Endothelial cell of umbilical vein (primary cell): ENCODE measurements at regions not wholly inside any gene's neighbourhood (a gene's known extent, or its start where the extent isn't known, plus 50 kb on each side); places are given as distances from the start of the nearest gene placed in this dataset.

Experiments
- BruUV-seq: library from RNA; stranded (reverse); fragments of 400-500 nt; replicated peaks from 2 replicates; lab custom pipeline; 2021; lab: Mats Ljungman, UMichigan
- CTCF ChIA-PET: fragments of 300-600, 350-600 bp; sonication (Branson Sonifier 250); formaldehyde crosslinking; loops from one replicate; lab custom pipeline; 2021; ENCODE audit warnings: antibody characterized with exemption, inconsistent platforms; lab: Charles Lee
- POLR2A ChIA-PET: fragments of 300-600, 350-600 bp; sonication (Branson Sonifier 250); formaldehyde crosslinking; loops from one replicate; lab custom pipeline; 2021; ENCODE audit warnings: antibody characterized with exemption, inconsistent platforms; lab: Charles Lee
- DNase-seq: peaks from one replicate; pipeline ENCODE4 v3.0.0-alpha.2; 2011; ENCODE audit warnings: low read depth, low spot score
- FAIRE-seq: peaks from 2 replicates; lab custom pipeline; 2011; peaks lifted over from hg19 to GRCh38; lab: Jason Lieb, UNC
- H2AFZ ChIP-seq: 2 replicates; pipeline ENCODE4 v1.6.0; 2012; ENCODE audit warnings: low read depth, low read length, control low read depth, inconsistent platforms
- H3K27ac ChIP-seq: 2 replicates; pipeline ENCODE4 v1.5.1; 2011; ENCODE audit warnings: low read depth, mild to moderate bottlenecking, control low read depth, low read length, moderate library complexity; ENCODE audit not compliant: insufficient read depth
- H3K27me3 ChIP-seq, 2 experiments: 2 replicates each; pipeline versions ENCODE4 v1.6.0 to v1.6.1; 2011; ENCODE audit warnings: low read length in 2 of 2, mixed read lengths in 1 of 2; ENCODE audit not compliant: control insufficient read depth in 2 of 2, insufficient read depth in 2 of 2
- H3K36me3 ChIP-seq, 2 experiments: 2 replicates in 1 of 2; 3 replicates in 1 of 2; pipeline ENCODE4 v1.5.1; 2011; ENCODE audit warnings: low read length in 2 of 2, mild to moderate bottlenecking in 1 of 2, moderate library complexity in 1 of 2; ENCODE audit not compliant: control insufficient read depth in 2 of 2, insufficient read depth in 2 of 2; ENCODE audit errors: extremely low read depth in 1 of 2
- H3K4me1 ChIP-seq: 3 replicates; pipeline ENCODE4 v1.5.1; 2011; ENCODE audit warnings: mild to moderate bottlenecking, low read length; ENCODE audit not compliant: control insufficient read depth, insufficient read depth; ENCODE audit errors: extremely low read depth
- H3K4me2 ChIP-seq: 2 replicates; pipeline ENCODE4 v1.6.1; 2011; ENCODE audit warnings: low read length, control low read depth, mixed read lengths; ENCODE audit not compliant: insufficient read depth
- H3K4me3 ChIP-seq, 3 experiments: fragments of 200-600 bp in 1 of 3; sonication (generic), shearing (Covaris generic) in 1 of 3; replicated peaks in 1 of 3; 2 replicates each; pipeline ENCODE4 v1.5.1; 2011 to 2016; ENCODE audit warnings: control low read depth in 3 of 3, low read length in 3 of 3, mild to moderate bottlenecking in 2 of 3, inconsistent platforms in 1 of 3, low read depth in 1 of 3, moderate library complexity in 1 of 3; ENCODE audit not compliant: insufficient read depth in 1 of 3
- H3K79me2 ChIP-seq: 2 replicates; pipeline ENCODE4 v1.6.0; 2012; ENCODE audit warnings: low read length, inconsistent platforms; ENCODE audit not compliant: control insufficient read depth, insufficient read depth
- H3K9ac ChIP-seq: replicated peaks from 2 replicates; pipeline ENCODE3; 2011; ENCODE audit warnings: low read length, control low read depth; ENCODE audit not compliant: insufficient read depth; ENCODE audit errors: extremely low read depth
- H3K9me1 ChIP-seq: replicated peaks from 3 replicates; pipeline ENCODE4 v1.6.0; 2011; ENCODE audit warnings: mild to moderate bottlenecking, low read length; ENCODE audit not compliant: control insufficient read depth, insufficient read depth; ENCODE audit errors: extremely low read depth
- H3K9me3 ChIP-seq: replicated peaks from 2 replicates; pipeline ENCODE4 v1.5.1; 2012; ENCODE audit warnings: low read length, inconsistent platforms; ENCODE audit not compliant: control insufficient read depth, insufficient read depth
- H4K20me1 ChIP-seq: replicated peaks from 2 replicates; pipeline ENCODE3; 2011; ENCODE audit warnings: mild to moderate bottlenecking, low read length; ENCODE audit not compliant: control insufficient read depth, insufficient read depth; ENCODE audit errors: extremely low read depth
- CTCF ChIP-seq, 2 donors: IDR thresholded peaks; 1 replicate in 1 of 2; 2 replicates in 1 of 2; pipeline ENCODE4 v1.5.1; 2011; ENCODE audit warnings: low read length in 2 of 2, mild to moderate bottlenecking in 2 of 2, moderate library complexity in 2 of 2, control low read depth in 1 of 2, inconsistent platforms in 1 of 2, low read depth in 1 of 2; ENCODE audit not compliant: insufficient read depth in 1 of 2; ENCODE audit errors: extremely low read depth in 1 of 2
- JUN ChIP-seq: IDR thresholded peaks from 2 replicates; pipeline ENCODE4 v1.6.1; 2011; ENCODE audit warnings: borderline replicate concordance, low read depth; ENCODE audit not compliant: insufficient read length, insufficient read depth
- MAX ChIP-seq: IDR thresholded peaks from 2 replicates; pipeline ENCODE4 v1.6.1; 2011; ENCODE audit not compliant: insufficient read depth, insufficient read length
- MYC ChIP-seq: IDR thresholded peaks from one replicate; pipeline ENCODE4 v1.6.1; 2011; ENCODE audit warnings: mild to moderate bottlenecking, low read depth, low read length
- POLR2A ChIP-seq: IDR thresholded peaks from 2 replicates; pipeline ENCODE4 v1.6.1; 2012; ENCODE audit warnings: low read depth, mild to moderate bottlenecking, control low read depth, low read length
- dilution Hi-C: fragments of 300-500 bp; cut with MboI; formaldehyde crosslinking; loops from one replicate; pipeline ENCODE4 v1.15.0; 2019; ENCODE audit warnings: low sequenced_read_pairs; ENCODE audit not compliant: extremely low pct_ligation_motif_present
- intact Hi-C: fragments of 100-400 bp; cut with micrococcal nuclease; formaldehyde crosslinking; loops from one replicate; pipeline ENCODE4 v1.10.0; 2022

- no peak for TF ChIP-seq MYC
- no peak for TF ChIP-seq POLR2A
- TF ChIP-seq JUN, result no peak
- no peak for TF ChIP-seq CTCF (IDR thresholded peaks at IDR 0.05; ENCODE audit: extremely low read depth in 1 of 2, insufficient read depth in 1 of 2, low read depth in 1 of 2, low read length in 2 of 2)
Observed at GRCh38 chr20:43316271-43316670, 126.6 kb upstream of the PTPRT start.

GRCh38 chr20:43309266-43309665 is 119.6 kb upstream of the PTPRT start:
- Histone ChIP-seq H3K79me2 (no peaks in the 10 kb centered on the region), H3K27ac (no peak overlapping the region), H3K9me3 (peaks cover 10% of the 10 kb centered on the region), H2AFZ (no peak overlapping the region), H3K9ac (no peak overlapping the region), H3K9me1 (no peaks in the 10 kb centered on the region), H3K27me3 (no peaks in the 10 kb centered on the region), H3K36me3 (no peaks in the 10 kb centered on the region), H3K4me3 (no peak overlapping the region), H3K4me2 (no peak overlapping the region), H4K20me1 (no peaks in the 10 kb centered on the region), H3K4me1 (no peaks in the 10 kb centered on the region)
- dilution Hi-C loops, result no loop called here
- intact Hi-C loops, result no loop called here
- no TSS peak for BruUV-seq
- TF ChIP-seq CTCF (IDR thresholded peaks at IDR 0.05; ENCODE audit: extremely low read depth in 1 of 2, insufficient read depth in 1 of 2, low read depth in 1 of 2, low read length in 2 of 2), result no peak
- no peak for TF ChIP-seq MAX
- ChIA-PET CTCF (no interaction called here), POLR2A (no interaction called here)
- DNase-seq, result no peak
- FAIRE-seq, result no peak

More at GRCh38 chr20:43316271-43316670, 126.6 kb upstream of the PTPRT start:
- POLR2A ChIA-PET, result no interaction called here
- CTCF ChIA-PET, result no interaction called here
- no peak overlapping the region for H3K4me2 ChIP-seq
- FAIRE-seq (no peak), DNase-seq (no peak)
- H3K9me3 ChIP-seq, result peaks cover 10% of the 10 kb centered on the region
- no peaks in the 10 kb centered on the region for H4K20me1 ChIP-seq
- H3K9ac ChIP-seq, result no peak overlapping the region
- H3K79me2 ChIP-seq, result no peaks in the 10 kb centered on the region
- no peaks in the 10 kb centered on the region for H3K9me1 ChIP-seq
- H3K27ac ChIP-seq, result no peak overlapping the region
- dilution Hi-C loops (no loop called here), intact Hi-C loops (no loop called here)
- H3K36me3 ChIP-seq, result no peaks in the 10 kb centered on the region
- H3K27me3 ChIP-seq, result no peaks in the 10 kb centered on the region
- no peak overlapping the region for H3K4me3 ChIP-seq
- BruUV-seq, result no TSS peak
- no peaks in the 10 kb centered on the region for H3K4me1 ChIP-seq
- H2AFZ ChIP-seq, result no peak overlapping the region
